AG04449 (cell line): ENCODE measurements at regions not wholly inside any gene's neighbourhood (a gene's known extent, or its start where the extent isn't known, plus 50 kb on each side); places are given as distances from the start of the nearest gene placed in this dataset.

ENCODE experiments used
- CTCF ChIA-PET: fragments of 350-600 bp; formaldehyde crosslinking; extraction: SDS; loops from one replicate; lab custom pipeline; 2021; ENCODE audit warnings: antibody characterized with exemption; lab: Yijun Ruan, JAX
- POLR2A ChIA-PET: fragments of 400-600, 350-600 bp; formaldehyde crosslinking; extraction: SDS; loops from one replicate; lab custom pipeline; 2020; ENCODE audit warnings: antibody characterized with exemption, inconsistent platforms; lab: Yijun Ruan, JAX
- DNase-seq: peaks from one replicate; pipeline ENCODE4 v3.0.0-alpha.2; 2010; ENCODE audit warnings: low read depth, low spot score
- H3K4me3 ChIP-seq: 2 replicates; pipeline ENCODE4 v1.5.1; 2011; ENCODE audit warnings: low read depth, mild to moderate bottlenecking, control low read depth, low read length
- TF ChIP-seq, protein P1 (sequence below): IDR thresholded peaks from one replicate; pipeline ENCODE4 v1.5.1; 2011; ENCODE audit warnings: mild to moderate bottlenecking, moderate library complexity, low read length, control low read depth, inconsistent platforms; ENCODE audit not compliant: insufficient read depth; ENCODE audit errors: missing control alignments

DNA sequence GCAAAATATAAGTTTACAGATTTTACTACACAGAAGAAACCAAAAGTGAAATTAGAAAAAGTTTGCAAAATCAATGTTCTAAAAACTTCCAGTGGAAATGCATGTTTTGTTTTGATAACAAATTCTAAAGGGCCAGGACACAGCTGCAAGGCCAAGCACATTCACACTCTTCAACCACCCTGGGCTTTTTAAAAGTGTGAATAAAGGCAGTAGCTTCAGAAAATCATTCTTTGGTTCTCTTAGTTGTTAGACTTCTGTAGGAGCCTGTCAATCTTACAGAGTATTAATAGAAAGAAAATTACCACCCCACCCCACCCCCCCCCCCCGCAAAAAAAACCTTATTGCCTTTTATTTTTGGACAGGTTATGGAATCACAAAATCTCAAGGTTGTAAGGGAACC lies 105.2 kb upstream of the EGLN3 start:
- ChIA-PET POLR2A (no interaction called here), CTCF (no interaction called here)
- DNase-seq, result no peak
- H3K4me3 ChIP-seq, result no peak overlapping the region
- TF ChIP-seq, protein P1, sequence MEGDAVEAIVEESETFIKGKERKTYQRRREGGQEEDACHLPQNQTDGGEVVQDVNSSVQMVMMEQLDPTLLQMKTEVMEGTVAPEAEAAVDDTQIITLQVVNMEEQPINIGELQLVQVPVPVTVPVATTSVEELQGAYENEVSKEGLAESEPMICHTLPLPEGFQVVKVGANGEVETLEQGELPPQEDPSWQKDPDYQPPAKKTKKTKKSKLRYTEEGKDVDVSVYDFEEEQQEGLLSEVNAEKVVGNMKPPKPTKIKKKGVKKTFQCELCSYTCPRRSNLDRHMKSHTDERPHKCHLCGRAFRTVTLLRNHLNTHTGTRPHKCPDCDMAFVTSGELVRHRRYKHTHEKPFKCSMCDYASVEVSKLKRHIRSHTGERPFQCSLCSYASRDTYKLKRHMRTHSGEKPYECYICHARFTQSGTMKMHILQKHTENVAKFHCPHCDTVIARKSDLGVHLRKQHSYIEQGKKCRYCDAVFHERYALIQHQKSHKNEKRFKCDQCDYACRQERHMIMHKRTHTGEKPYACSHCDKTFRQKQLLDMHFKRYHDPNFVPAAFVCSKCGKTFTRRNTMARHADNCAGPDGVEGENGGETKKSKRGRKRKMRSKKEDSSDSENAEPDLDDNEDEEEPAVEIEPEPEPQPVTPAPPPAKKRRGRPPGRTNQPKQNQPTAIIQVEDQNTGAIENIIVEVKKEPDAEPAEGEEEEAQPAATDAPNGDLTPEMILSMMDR, result no peak

DNA sequence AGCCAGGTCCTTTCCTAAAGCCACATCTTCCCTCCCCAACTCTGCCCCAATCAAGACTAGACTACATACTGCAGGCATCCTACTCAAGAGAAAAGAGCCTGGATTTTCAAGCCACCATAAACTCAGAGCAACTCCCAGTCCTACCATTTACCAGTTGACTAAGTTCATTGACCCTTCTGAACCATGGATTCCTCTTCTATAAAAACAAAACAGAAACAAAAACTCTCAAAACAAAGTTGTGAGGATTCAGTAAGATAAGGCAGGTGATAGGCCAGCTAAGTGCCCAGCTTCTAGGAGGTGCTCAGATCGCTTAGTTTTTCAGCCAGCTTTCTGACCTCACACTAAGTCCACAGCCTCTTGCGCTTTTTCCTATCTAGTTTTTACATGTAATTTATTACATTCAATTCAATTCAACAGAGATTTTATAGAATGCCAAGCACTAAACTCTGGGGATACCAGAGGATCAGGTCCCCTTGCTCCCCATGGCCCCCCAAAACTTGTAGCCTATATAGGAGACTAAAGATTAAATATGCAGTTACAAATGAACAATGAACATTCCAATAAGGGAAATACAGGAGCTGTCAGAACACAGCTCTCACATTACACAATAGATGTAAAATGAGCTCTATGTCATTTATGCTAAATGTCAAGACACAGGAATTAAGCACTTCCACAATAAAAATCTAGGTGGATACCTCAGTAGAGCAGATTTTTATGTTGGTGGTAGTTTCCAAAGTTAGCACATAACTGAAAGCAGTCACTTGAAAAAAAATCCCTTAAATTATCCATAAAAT lies 104.5 kb upstream of the EGLN3 start:
- CTCF ChIA-PET, result no interaction called here
- POLR2A ChIA-PET, result no interaction called here

DNA sequence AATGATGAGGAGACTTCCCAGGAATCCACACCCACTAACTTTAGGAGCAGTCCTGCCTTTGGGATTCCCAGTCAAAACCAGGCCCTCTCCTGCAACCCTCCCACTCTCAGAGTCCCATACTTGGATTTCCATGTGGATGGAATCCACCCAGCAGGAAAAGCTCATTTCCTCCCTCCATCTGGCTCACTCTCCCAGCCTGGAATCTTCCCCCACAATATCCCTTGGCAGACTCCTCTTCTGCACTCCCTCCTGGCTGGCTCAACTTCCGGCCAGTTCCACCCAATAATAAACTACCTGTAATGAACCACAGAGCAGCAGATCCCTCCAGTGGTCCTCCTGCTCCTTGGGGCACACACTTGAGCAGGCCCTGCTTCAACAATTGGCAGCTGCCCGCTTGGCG lies 102.8 kb upstream of the EGLN3 start:
- no peak overlapping the region for H3K4me3 ChIP-seq
- no peak for DNase-seq
- TF ChIP-seq, protein P1, result no peak
- CTCF ChIA-PET, result no interaction called here
- POLR2A ChIA-PET, result no interaction called here

More for the DNA sequence above, 104.5 kb upstream of the EGLN3 start:
- no peak overlapping the region for H3K4me3 ChIP-seq
- no peak for DNase-seq
- TF ChIP-seq, protein P1, result no peak

DNA sequence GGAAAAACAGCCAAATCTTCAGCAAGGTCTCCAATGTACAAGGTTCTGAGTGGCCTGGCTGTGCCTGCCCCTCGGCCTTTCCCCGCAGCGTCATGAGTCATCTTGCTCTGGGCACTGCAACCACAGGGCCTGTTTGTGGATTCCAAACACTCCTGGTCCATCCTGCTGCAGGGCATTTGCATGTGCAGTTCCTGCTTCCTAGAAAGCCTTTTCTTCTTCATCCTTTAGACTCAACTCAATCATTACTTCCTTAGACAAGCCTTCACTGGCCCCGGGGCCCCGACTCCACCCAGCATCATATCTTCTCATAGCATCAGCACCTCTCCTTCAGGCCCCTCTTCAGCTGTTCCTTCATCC lies 101.8 kb upstream of the EGLN3 start:
- H3K4me3 ChIP-seq, result no peak overlapping the region
- TF ChIP-seq, protein P1, result no peak
- DNase-seq, result no peak
- ChIA-PET POLR2A (no interaction called here), CTCF (no interaction called here)

DNA sequence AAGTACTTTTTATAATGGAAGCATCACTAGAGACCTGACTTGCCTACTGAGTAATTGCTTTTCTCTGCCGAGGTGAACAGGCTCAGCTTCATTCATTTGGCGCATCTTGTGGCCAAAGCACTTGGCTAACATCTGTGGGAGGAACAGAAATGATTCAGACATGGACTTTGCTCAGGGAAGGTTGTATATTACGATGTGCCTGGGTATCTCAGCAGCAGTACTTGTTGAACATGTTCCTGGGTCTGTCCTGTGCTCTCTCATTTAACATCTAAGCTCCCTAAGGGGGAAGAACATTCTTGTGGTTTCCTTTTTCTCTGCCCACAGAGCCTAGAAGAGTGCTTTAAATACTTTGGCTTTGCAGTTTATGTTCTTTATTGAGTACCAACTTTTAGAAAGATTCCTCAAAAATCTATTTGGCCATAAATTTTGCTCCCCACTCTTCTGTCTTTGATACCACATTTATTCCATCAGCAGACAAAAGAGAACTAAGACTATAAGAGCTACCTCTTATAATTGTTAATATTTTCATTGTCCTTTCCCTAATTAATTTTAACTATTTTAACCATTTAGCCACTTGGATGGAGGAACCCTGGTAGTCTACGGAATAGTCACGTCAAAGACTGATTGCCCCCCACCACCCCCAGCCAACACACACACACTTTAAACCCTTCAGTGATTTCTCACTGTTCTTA lies 101.2 kb upstream of the EGLN3 start:
- CTCF ChIA-PET, result interaction anchor here (0.6 to 0.8 kb wide), 2 partner anchors 8 to 46 kb away, joined by 3 read pairs; no protein-coding TSS in a partner anchor
- TF ChIP-seq, protein P1, result no peak
- DNase-seq, result no peak

DNA sequence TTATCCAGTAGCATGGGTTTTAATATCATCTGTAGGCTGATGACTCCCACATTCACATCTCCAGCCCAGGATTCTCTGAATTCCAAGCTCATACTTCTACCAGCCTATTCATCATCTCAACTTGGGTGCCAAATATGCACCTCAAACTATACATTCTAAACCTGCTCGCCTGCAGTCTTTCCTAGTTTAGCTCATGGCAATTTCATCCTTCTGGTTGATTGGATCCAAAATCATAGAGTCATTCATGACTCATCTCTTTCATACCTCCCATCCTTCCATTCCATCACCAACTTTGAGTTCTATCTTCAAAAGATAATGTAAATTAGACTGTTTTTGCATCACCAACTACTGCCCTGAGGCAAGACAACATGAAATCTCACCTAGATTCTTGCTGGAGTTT lies 99.7 kb upstream of the EGLN3 start:
- DNase-seq, result no peak
- TF ChIP-seq, protein P1, result no peak
- POLR2A ChIA-PET, result no interaction called here
- CTCF ChIA-PET, result no interaction called here
- no peak overlapping the region for H3K4me3 ChIP-seq

More for the DNA sequence above, 101.2 kb upstream of the EGLN3 start:
- H3K4me3 ChIP-seq, result no peak overlapping the region
- POLR2A ChIA-PET, result no interaction called here
